Liver (tissue), 8 donors: ENCODE measurements at regions not wholly inside any gene's neighbourhood (a gene's known extent, or its start where the extent isn't known, plus 50 kb on each side); places are given as distances from the start of the nearest gene placed in this dataset.

Experiments used
- DNase-seq: peaks from one replicate; pipeline ENCODE4 v3.0.0-alpha.2; 2017; ENCODE audit warnings: low spot score
- H3K27ac ChIP-seq, 2 donors: one replicate each; pipeline ENCODE4 v1.7.0; 2013; ENCODE audit warnings: inconsistent platforms in 2 of 2, low read length in 2 of 2, control low read depth in 1 of 2, low read depth in 1 of 2, mild to moderate bottlenecking in 1 of 2
- H3K27me3 ChIP-seq, 4 donors: one replicate each; pipeline versions ENCODE4 v1.6.1 to v1.7.0; 2013; ENCODE audit warnings: low read length in 3 of 4, inconsistent platforms in 1 of 4, mild to moderate bottlenecking in 1 of 4, moderate library complexity in 1 of 4; ENCODE audit not compliant: control insufficient read depth in 4 of 4, insufficient read depth in 4 of 4
- H3K36me3 ChIP-seq, 4 donors: one replicate each; pipeline versions ENCODE4 v1.6.1 to v1.7.0; 2013; ENCODE audit warnings: low read length in 3 of 4, mild to moderate bottlenecking in 3 of 4, low read depth in 1 of 4, moderate library complexity in 1 of 4; ENCODE audit not compliant: control insufficient read depth in 4 of 4, insufficient read depth in 3 of 4
- H3K4me1 ChIP-seq, 4 donors: one replicate each; pipeline versions ENCODE4 v1.6.1 to v1.7.0; 2013; ENCODE audit warnings: low read length in 3 of 4, mild to moderate bottlenecking in 3 of 4, moderate library complexity in 1 of 4; ENCODE audit not compliant: control insufficient read depth in 4 of 4, insufficient read depth in 4 of 4
- H3K4me3 ChIP-seq, 3 donors: one replicate each; pipeline versions ENCODE4 v1.6.1 to v1.7.0; 2013; ENCODE audit warnings: low read length in 3 of 3, control low read depth in 1 of 3, low read depth in 1 of 3, mild to moderate bottlenecking in 1 of 3
- H3K9ac ChIP-seq, 2 donors: one replicate each; pipeline ENCODE4 v1.7.0; 2013; ENCODE audit warnings: low read length in 2 of 2, mild to moderate bottlenecking in 2 of 2, moderate library complexity in 2 of 2, control low read depth in 1 of 2, low read depth in 1 of 2
- H3K9me3 ChIP-seq, 4 donors: one replicate each; pipeline versions ENCODE4 v1.6.1 to v1.7.0; 2013; ENCODE audit warnings: low read length in 3 of 4; ENCODE audit not compliant: control insufficient read depth in 4 of 4
- ATF3 ChIP-seq: IDR thresholded peaks from 2 replicates; pipeline ENCODE4 v1.6.1; 2016; ENCODE audit warnings: antibody characterized with exemption
- EGR1 ChIP-seq, 2 donors: IDR thresholded peaks; 2 replicates each; pipeline ENCODE4 v1.6.1; 2016 to 2018; ENCODE audit warnings: antibody characterized with exemption in 2 of 2, low read depth in 2 of 2
- FOXA1 ChIP-seq: IDR thresholded peaks from 2 replicates; pipeline ENCODE4 v1.6.1; 2016; ENCODE audit warnings: antibody characterized with exemption
- FOXA2 ChIP-seq: IDR thresholded peaks from 2 replicates; pipeline ENCODE4 v1.6.1; 2016; ENCODE audit warnings: antibody characterized with exemption
- GABPA ChIP-seq, 2 donors: IDR thresholded peaks in 1 of 2; conservative IDR thresholded peaks in 1 of 2; 2 replicates each; pipeline ENCODE4 v1.6.1; 2016; ENCODE audit warnings: antibody characterized with exemption in 2 of 2, mild to moderate bottlenecking in 1 of 2, moderate library complexity in 1 of 2
- HNF4A ChIP-seq, 2 donors: conservative IDR thresholded peaks; 2 replicates each; pipeline ENCODE4 v1.6.1; 2016; ENCODE audit warnings: antibody characterized with exemption in 2 of 2, mild to moderate bottlenecking in 2 of 2
- HNF4G ChIP-seq: IDR thresholded peaks from 2 replicates; pipeline ENCODE4 v1.6.1; 2016; ENCODE audit warnings: antibody characterized with exemption
- JUND ChIP-seq, 2 donors: IDR thresholded peaks; 2 replicates each; pipeline ENCODE4 v1.6.1; 2016; ENCODE audit warnings: antibody characterized with exemption in 2 of 2
- MAX ChIP-seq: IDR thresholded peaks from 2 replicates; pipeline ENCODE4 v1.6.1; 2016; ENCODE audit warnings: antibody characterized with exemption
- NR2F2 ChIP-seq: IDR thresholded peaks from 2 replicates; pipeline ENCODE4 v1.6.1; 2016; ENCODE audit warnings: antibody characterized with exemption
- RAD21 ChIP-seq, 2 donors: IDR thresholded peaks; 2 replicates each; pipeline ENCODE4 v1.6.1; 2016; ENCODE audit warnings: antibody characterized with exemption in 2 of 2, mild to moderate bottlenecking in 2 of 2
- RXRA ChIP-seq, 2 donors: IDR thresholded peaks; 2 replicates each; pipeline ENCODE4 v1.6.1; 2017 to 2018; ENCODE audit warnings: antibody characterized with exemption in 2 of 2, mild to moderate bottlenecking in 1 of 2
- SP1 ChIP-seq: IDR thresholded peaks from 2 replicates; pipeline ENCODE4 v1.6.1; 2018; ENCODE audit warnings: antibody characterized with exemption, mild to moderate bottlenecking
- TAF1 ChIP-seq: conservative IDR thresholded peaks from 2 replicates; pipeline ENCODE4 v1.6.1; 2016; ENCODE audit warnings: antibody characterized with exemption, mild to moderate bottlenecking
- YY1 ChIP-seq: IDR thresholded peaks from 2 replicates; pipeline ENCODE4 v1.6.1; 2016; ENCODE audit warnings: antibody characterized with exemption, mild to moderate bottlenecking
- WGBS: extraction: QIAGEN DNeasy Blood & Tissue Kit; methylation state at CpG from one replicate; pipeline ENCODE4 v1.1.7; 2013; 5-methylcytosine and 5-hydroxymethylcytosine counted together
- TF ChIP-seq, protein P1 (sequence below): IDR thresholded peaks from 2 replicates; pipeline ENCODE4 v1.6.1; 2016; ENCODE audit warnings: antibody characterized with exemption, mild to moderate bottlenecking
- TF ChIP-seq, protein P2 (sequence below): IDR thresholded peaks from 2 replicates; pipeline ENCODE4 v1.6.1; 2016; ENCODE audit warnings: antibody characterized with exemption
- TF ChIP-seq, protein P3 (sequence below): fragments of 150-350 bp; IDR thresholded peaks from 2 replicates; pipeline ENCODE4 v1.5.1; 2017; ENCODE audit warnings: improper control_type of control experiment, low read depth, low read length; ENCODE audit not compliant: missing input control
- donor health status: healthy.
- donor health status: healthy.
- donor health status: healthy.
- donor health status: healthy.
- donor health status: healthy.

- no peak for TF ChIP-seq FOXA1
- no peak for TF ChIP-seq RAD21 (IDR thresholded peaks at IDR 0.05)
- no peak for TF ChIP-seq MAX
- no peak for TF ChIP-seq SP1
- no peak for TF ChIP-seq TAF1
- TF ChIP-seq, protein P1, sequence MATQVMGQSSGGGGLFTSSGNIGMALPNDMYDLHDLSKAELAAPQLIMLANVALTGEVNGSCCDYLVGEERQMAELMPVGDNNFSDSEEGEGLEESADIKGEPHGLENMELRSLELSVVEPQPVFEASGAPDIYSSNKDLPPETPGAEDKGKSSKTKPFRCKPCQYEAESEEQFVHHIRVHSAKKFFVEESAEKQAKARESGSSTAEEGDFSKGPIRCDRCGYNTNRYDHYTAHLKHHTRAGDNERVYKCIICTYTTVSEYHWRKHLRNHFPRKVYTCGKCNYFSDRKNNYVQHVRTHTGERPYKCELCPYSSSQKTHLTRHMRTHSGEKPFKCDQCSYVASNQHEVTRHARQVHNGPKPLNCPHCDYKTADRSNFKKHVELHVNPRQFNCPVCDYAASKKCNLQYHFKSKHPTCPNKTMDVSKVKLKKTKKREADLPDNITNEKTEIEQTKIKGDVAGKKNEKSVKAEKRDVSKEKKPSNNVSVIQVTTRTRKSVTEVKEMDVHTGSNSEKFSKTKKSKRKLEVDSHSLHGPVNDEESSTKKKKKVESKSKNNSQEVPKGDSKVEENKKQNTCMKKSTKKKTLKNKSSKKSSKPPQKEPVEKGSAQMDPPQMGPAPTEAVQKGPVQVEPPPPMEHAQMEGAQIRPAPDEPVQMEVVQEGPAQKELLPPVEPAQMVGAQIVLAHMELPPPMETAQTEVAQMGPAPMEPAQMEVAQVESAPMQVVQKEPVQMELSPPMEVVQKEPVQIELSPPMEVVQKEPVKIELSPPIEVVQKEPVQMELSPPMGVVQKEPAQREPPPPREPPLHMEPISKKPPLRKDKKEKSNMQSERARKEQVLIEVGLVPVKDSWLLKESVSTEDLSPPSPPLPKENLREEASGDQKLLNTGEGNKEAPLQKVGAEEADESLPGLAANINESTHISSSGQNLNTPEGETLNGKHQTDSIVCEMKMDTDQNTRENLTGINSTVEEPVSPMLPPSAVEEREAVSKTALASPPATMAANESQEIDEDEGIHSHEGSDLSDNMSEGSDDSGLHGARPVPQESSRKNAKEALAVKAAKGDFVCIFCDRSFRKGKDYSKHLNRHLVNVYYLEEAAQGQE = no peak
- no peak for TF ChIP-seq GABPA (IDR thresholded peaks at IDR 0.05 in 1 of 2, conservative IDR thresholded peaks at IDR 0.05 in 1 of 2)
- H3K9me3 ChIP-seq = no peaks in the 10 kb centered on the region
- 62% methylated on average over 4 of the region's 4 CpGs for WGBS
Measured at GRCh38 chr5:38163636-38164237, 94.6 kb upstream of the EGFLAM start.

GRCh38 chr5:38162625-38163024 is 95.7 kb upstream of the EGFLAM start:
- no peak overlapping the region for H3K27ac ChIP-seq
- H3K9me3 ChIP-seq = no peaks in the 10 kb centered on the region
- no peaks in the 10 kb centered on the region for H3K36me3 ChIP-seq
- H3K4me3 ChIP-seq = no peak overlapping the region
- no peak overlapping the region for H3K9ac ChIP-seq
- DNase-seq = no peak
- H3K27me3 ChIP-seq = peaks cover 0 to 2% (median 0%) of the 10 kb centered on the region in 4 donors
- TF ChIP-seq RXRA (IDR thresholded peaks at IDR 0.05) (no peak), YY1 (no peak), NR2F2 (no peak), EGR1 (IDR thresholded peaks at IDR 0.05; ENCODE audit: low read depth in 2 of 2) (no peak), FOXA1 (no peak), GABPA (IDR thresholded peaks at IDR 0.05 in 1 of 2, conservative IDR thresholded peaks at IDR 0.05 in 1 of 2) (no peak), FOXA2 (no peak), JUND (IDR thresholded peaks at IDR 0.05) (no peak), HNF4A (conservative IDR thresholded peaks at IDR 0.05) (no peak), TAF1 (no peak), MAX (no peak), SP1 (no peak), HNF4G (no peak), ATF3 (no peak), RAD21 (IDR thresholded peaks at IDR 0.05) (no peak)
- TF ChIP-seq, protein P2, sequence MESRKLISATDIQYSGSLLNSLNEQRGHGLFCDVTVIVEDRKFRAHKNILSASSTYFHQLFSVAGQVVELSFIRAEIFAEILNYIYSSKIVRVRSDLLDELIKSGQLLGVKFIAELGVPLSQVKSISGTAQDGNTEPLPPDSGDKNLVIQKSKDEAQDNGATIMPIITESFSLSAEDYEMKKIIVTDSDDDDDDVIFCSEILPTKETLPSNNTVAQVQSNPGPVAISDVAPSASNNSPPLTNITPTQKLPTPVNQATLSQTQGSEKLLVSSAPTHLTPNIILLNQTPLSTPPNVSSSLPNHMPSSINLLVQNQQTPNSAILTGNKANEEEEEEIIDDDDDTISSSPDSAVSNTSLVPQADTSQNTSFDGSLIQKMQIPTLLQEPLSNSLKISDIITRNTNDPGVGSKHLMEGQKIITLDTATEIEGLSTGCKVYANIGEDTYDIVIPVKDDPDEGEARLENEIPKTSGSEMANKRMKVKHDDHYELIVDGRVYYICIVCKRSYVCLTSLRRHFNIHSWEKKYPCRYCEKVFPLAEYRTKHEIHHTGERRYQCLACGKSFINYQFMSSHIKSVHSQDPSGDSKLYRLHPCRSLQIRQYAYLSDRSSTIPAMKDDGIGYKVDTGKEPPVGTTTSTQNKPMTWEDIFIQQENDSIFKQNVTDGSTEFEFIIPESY = no peak
- TF ChIP-seq, protein P1 = no peak
- TF ChIP-seq, protein P3, sequence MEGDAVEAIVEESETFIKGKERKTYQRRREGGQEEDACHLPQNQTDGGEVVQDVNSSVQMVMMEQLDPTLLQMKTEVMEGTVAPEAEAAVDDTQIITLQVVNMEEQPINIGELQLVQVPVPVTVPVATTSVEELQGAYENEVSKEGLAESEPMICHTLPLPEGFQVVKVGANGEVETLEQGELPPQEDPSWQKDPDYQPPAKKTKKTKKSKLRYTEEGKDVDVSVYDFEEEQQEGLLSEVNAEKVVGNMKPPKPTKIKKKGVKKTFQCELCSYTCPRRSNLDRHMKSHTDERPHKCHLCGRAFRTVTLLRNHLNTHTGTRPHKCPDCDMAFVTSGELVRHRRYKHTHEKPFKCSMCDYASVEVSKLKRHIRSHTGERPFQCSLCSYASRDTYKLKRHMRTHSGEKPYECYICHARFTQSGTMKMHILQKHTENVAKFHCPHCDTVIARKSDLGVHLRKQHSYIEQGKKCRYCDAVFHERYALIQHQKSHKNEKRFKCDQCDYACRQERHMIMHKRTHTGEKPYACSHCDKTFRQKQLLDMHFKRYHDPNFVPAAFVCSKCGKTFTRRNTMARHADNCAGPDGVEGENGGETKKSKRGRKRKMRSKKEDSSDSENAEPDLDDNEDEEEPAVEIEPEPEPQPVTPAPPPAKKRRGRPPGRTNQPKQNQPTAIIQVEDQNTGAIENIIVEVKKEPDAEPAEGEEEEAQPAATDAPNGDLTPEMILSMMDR = no peak
- H3K4me1 ChIP-seq = no peaks in the 10 kb centered on the region
- 79% methylated on average over 4 of the region's 4 CpGs for WGBS

More at GRCh38 chr5:38163636-38164237, 94.6 kb upstream of the EGFLAM start:
- no peak for DNase-seq
- Histone ChIP-seq H3K9ac (no peak overlapping the region), H3K27ac (no peak overlapping the region), H3K27me3 (peaks cover 0 to 2% (median 0%) of the 10 kb centered on the region in 4 donors), H3K4me3 (no peak overlapping the region), H3K4me1 (no peaks in the 10 kb centered on the region), H3K36me3 (no peaks in the 10 kb centered on the region)
